ENCODE measurements at regions not wholly inside any gene's neighbourhood (a gene's known extent, or its start where the extent isn't known, plus 50 kb on each side); places are given as distances from the start of the nearest gene placed in this dataset.
"Not testable (repeated sequence)": the region's sequence is repeated elsewhere in the genome, so short reads cannot be mapped to it uniquely, and the experiment has no call there.

GRCh38 chr7:149680331-149681025, 92.9 kb downstream of the ZNF467 start:
- Histone ChIP-seq H3K9ac (ENCODE audit: low read depth, low read length, poor library complexity, severe bottlenecking) (no peak overlapping the region), H3K36me3 (ENCODE audit: insufficient read depth, low read length) (no peaks in the 10 kb centered on the region), H3K27me3 (ENCODE audit: insufficient read depth, low read length, poor library complexity, severe bottlenecking) (no peaks in the 10 kb centered on the region), H3F3A (ENCODE audit: low read depth) (no peaks in the 10 kb centered on the region), H3K79me2 (ENCODE audit: insufficient read depth, low read length) (no peaks in the 10 kb centered on the region), H4K20me1 (ENCODE audit: insufficient read depth, low read length, poor library complexity, severe bottlenecking) (no peaks in the 10 kb centered on the region), H3K4me1 (ENCODE audit: insufficient read depth, low read length, poor library complexity, severe bottlenecking) (no peaks in the 10 kb centered on the region), H3K4me3 (ENCODE audit: low read length, poor library complexity, severe bottlenecking) (no peak overlapping the region), H3K9me3 (ENCODE audit: insufficient read depth, low read depth, low read length) (no peaks in the 10 kb centered on the region), H3K9me2 (replicated peaks; ENCODE audit: low read depth, low read length) (no peaks in the 10 kb centered on the region), H3K4me2 (ENCODE audit: low read depth, low read length, poor library complexity, severe bottlenecking) (no peak overlapping the region), H2AFZ (ENCODE audit: low read length) (no peak overlapping the region)
- no peak for TF ChIP-seq CTCF (conservative IDR thresholded peaks at IDR 0.05; ENCODE audit: low read length)
- TF ChIP-seq EZH2phosphoT487 (IDR thresholded peaks at IDR 0.05; ENCODE audit: borderline replicate concordance): no peak

- not testable (repeated sequence) for H4K20me1 ChIP-seq (ENCODE audit: insufficient read depth, low read length, poor library complexity, severe bottlenecking); H2AFZ ChIP-seq (ENCODE audit: low read length); H3K9ac ChIP-seq (ENCODE audit: low read depth, low read length, poor library complexity, severe bottlenecking); H3K4me3 ChIP-seq (ENCODE audit: low read length, poor library complexity, severe bottlenecking); H3K36me3 ChIP-seq (ENCODE audit: insufficient read depth, low read length); H3K27me3 ChIP-seq (ENCODE audit: insufficient read depth, low read length, poor library complexity, severe bottlenecking); H3K4me1 ChIP-seq (ENCODE audit: insufficient read depth, low read length, poor library complexity, severe bottlenecking); H3K79me2 ChIP-seq (ENCODE audit: insufficient read depth, low read length); H3K9me2 ChIP-seq (replicated peaks; ENCODE audit: low read depth, low read length); H3K9me3 ChIP-seq (ENCODE audit: insufficient read depth, low read depth, low read length); H3F3A ChIP-seq (ENCODE audit: low read depth); H3K4me2 ChIP-seq (ENCODE audit: low read depth, low read length, poor library complexity, severe bottlenecking)
Measured at GRCh38 chr7:149674728-149675385, 98.5 kb downstream of the ZNF467 start.

GRCh38 chr7:149673006-149673405, 100.4 kb downstream of the ZNF467 start:
- no peak overlapping the region for H3K4me2 ChIP-seq (ENCODE audit: low read depth, low read length, poor library complexity, severe bottlenecking)
- H3K36me3 ChIP-seq (ENCODE audit: insufficient read depth, low read length): no peaks in the 10 kb centered on the region
- no peak overlapping the region for H3K4me3 ChIP-seq (ENCODE audit: low read length, poor library complexity, severe bottlenecking)
- H3K79me2 ChIP-seq (ENCODE audit: insufficient read depth, low read length): no peaks in the 10 kb centered on the region
- no peaks in the 10 kb centered on the region for H3K9me3 ChIP-seq (ENCODE audit: insufficient read depth, low read depth, low read length)
- TF ChIP-seq CTCF (conservative IDR thresholded peaks at IDR 0.05; ENCODE audit: low read length): no peak
- no peak for TF ChIP-seq EZH2phosphoT487 (IDR thresholded peaks at IDR 0.05; ENCODE audit: borderline replicate concordance)
- no peaks in the 10 kb centered on the region for H3F3A ChIP-seq (ENCODE audit: low read depth)
- no peak overlapping the region for H2AFZ ChIP-seq (ENCODE audit: low read length)
- H3K9ac ChIP-seq (ENCODE audit: low read depth, low read length, poor library complexity, severe bottlenecking): no peak overlapping the region
- no peaks in the 10 kb centered on the region for H4K20me1 ChIP-seq (ENCODE audit: insufficient read depth, low read length, poor library complexity, severe bottlenecking)
- H3K9me2 ChIP-seq (replicated peaks; ENCODE audit: low read depth, low read length): no peaks in the 10 kb centered on the region
- H3K27me3 ChIP-seq (ENCODE audit: insufficient read depth, low read length, poor library complexity, severe bottlenecking): no peaks in the 10 kb centered on the region
- no peaks in the 10 kb centered on the region for H3K4me1 ChIP-seq (ENCODE audit: insufficient read depth, low read length, poor library complexity, severe bottlenecking)

GRCh38 chr7:149670288-149670687, 103.1 kb downstream of the ZNF467 start:
- H3K9me3 ChIP-seq (ENCODE audit: insufficient read depth, low read depth, low read length): no peaks in the 10 kb centered on the region
- no peak overlapping the region for H3K9ac ChIP-seq (ENCODE audit: low read depth, low read length, poor library complexity, severe bottlenecking)
- no peaks in the 10 kb centered on the region for H3K36me3 ChIP-seq (ENCODE audit: insufficient read depth, low read length)
- no peaks in the 10 kb centered on the region for H3F3A ChIP-seq (ENCODE audit: low read depth)
- no peaks in the 10 kb centered on the region for H4K20me1 ChIP-seq (ENCODE audit: insufficient read depth, low read length, poor library complexity, severe bottlenecking)
- peak overlapping the region; percentile 28 for H3K4me2 ChIP-seq (ENCODE audit: low read depth, low read length, poor library complexity, severe bottlenecking)
- no peaks in the 10 kb centered on the region for H3K9me2 ChIP-seq (replicated peaks; ENCODE audit: low read depth, low read length)
- no peak overlapping the region for H3K4me3 ChIP-seq (ENCODE audit: low read length, poor library complexity, severe bottlenecking)
- H2AFZ ChIP-seq (ENCODE audit: low read length): peak overlapping the region; percentile 64
- no peaks in the 10 kb centered on the region for H3K79me2 ChIP-seq (ENCODE audit: insufficient read depth, low read length)
- H3K27me3 ChIP-seq (ENCODE audit: insufficient read depth, low read length, poor library complexity, severe bottlenecking): no peaks in the 10 kb centered on the region
- TF ChIP-seq EZH2phosphoT487 (IDR thresholded peaks at IDR 0.05; ENCODE audit: borderline replicate concordance) (no peak), CTCF (conservative IDR thresholded peaks at IDR 0.05; ENCODE audit: low read length) (no peak)
- no peaks in the 10 kb centered on the region for H3K4me1 ChIP-seq (ENCODE audit: insufficient read depth, low read length, poor library complexity, severe bottlenecking)
